ENCODE measurements at regions not wholly inside any gene's neighbourhood (a gene's known extent, or its start where the extent isn't known, plus 50 kb on each side); places are given as distances from the start of the nearest gene placed in this dataset.

DNA sequence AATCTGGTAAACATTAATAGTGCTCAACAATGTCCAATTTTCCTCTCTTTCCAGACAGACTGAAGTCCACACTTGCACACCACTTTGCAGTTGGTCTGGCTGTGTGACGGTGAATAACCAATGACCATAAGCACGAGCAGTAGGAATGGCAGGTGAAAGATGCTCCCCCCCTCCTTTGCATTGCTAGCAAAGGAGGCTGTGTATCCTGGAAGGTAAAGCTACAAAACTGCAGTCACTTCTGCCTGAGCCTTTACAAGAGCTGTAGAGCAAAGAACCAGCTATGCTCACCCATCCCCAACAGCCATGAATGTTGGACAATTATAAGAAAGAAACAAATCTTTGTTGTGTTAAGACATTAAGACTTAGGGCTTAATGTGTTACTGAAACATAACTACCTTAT, 178.0 kb downstream of the IPMK start:
- TF ChIP-seq, protein P1, sequence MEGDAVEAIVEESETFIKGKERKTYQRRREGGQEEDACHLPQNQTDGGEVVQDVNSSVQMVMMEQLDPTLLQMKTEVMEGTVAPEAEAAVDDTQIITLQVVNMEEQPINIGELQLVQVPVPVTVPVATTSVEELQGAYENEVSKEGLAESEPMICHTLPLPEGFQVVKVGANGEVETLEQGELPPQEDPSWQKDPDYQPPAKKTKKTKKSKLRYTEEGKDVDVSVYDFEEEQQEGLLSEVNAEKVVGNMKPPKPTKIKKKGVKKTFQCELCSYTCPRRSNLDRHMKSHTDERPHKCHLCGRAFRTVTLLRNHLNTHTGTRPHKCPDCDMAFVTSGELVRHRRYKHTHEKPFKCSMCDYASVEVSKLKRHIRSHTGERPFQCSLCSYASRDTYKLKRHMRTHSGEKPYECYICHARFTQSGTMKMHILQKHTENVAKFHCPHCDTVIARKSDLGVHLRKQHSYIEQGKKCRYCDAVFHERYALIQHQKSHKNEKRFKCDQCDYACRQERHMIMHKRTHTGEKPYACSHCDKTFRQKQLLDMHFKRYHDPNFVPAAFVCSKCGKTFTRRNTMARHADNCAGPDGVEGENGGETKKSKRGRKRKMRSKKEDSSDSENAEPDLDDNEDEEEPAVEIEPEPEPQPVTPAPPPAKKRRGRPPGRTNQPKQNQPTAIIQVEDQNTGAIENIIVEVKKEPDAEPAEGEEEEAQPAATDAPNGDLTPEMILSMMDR (conservative IDR thresholded peaks at IDR 0.05; ENCODE audit: low read depth): no peak

DNA sequence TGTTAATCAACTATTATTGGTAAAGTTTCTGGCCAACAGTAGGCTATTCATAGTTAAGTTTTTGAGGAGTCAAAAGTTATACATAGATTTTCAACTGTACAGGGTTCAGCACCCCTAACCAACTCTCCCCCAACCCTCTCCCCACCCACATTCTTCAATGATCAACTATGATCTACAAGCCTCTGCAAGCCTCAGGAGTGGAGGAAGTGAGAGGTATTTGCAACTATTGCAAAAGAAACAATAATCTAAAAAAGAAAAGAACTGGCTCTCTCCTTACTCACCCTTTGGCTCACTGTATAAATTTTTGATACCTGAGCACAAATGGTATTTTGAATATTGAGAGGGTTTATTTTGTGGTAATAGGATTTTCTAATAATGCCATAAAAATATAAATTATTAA, 179.8 kb downstream of the IPMK start:
- TF ChIP-seq, protein P1 (conservative IDR thresholded peaks at IDR 0.05; ENCODE audit: low read depth): no peak
- ChIA-PET CTCF (no interaction called here), POLR2A (ENCODE audit: low non-redundant PET) (no interaction called here)
- DNase-seq (ENCODE audit: low spot score): peak; percentile 54
- no peak overlapping the region for H3K27ac ChIP-seq

More for the DNA sequence above, 178.0 kb downstream of the IPMK start:
- no peak for DNase-seq (ENCODE audit: low spot score)
- ChIA-PET CTCF (no interaction called here), POLR2A (ENCODE audit: low non-redundant PET) (no interaction called here)
- H3K27ac ChIP-seq: no peak overlapping the region

DNA sequence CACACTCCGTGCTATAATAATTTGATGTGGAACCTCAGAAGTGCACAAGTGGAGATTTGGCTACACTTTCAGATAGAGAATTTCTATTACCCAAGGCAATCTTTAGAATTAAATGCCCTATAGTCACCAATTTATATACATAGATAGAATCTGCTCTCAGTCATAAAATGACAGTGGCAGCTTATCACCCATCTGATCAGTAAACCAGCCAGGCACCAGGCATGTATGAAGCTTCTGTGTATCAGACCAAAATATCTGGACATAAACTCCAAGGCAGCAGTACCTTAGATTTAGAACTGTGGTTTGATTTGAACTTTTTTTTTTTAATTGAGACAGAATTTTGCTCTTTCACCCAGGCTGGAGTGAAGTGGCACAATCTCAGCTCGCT, 180.9 kb downstream of the IPMK start:
- TF ChIP-seq, protein P1 (conservative IDR thresholded peaks at IDR 0.05; ENCODE audit: low read depth): no peak
- DNase-seq (ENCODE audit: low spot score): no peak
- ChIA-PET POLR2A (ENCODE audit: low non-redundant PET) (no interaction called here), CTCF (interaction anchor here (0.7 kb wide), 1 partner anchor 18 kb away, joined by 5 read pairs; no protein-coding TSS in a partner anchor)
- no peak overlapping the region for H3K27ac ChIP-seq

DNA sequence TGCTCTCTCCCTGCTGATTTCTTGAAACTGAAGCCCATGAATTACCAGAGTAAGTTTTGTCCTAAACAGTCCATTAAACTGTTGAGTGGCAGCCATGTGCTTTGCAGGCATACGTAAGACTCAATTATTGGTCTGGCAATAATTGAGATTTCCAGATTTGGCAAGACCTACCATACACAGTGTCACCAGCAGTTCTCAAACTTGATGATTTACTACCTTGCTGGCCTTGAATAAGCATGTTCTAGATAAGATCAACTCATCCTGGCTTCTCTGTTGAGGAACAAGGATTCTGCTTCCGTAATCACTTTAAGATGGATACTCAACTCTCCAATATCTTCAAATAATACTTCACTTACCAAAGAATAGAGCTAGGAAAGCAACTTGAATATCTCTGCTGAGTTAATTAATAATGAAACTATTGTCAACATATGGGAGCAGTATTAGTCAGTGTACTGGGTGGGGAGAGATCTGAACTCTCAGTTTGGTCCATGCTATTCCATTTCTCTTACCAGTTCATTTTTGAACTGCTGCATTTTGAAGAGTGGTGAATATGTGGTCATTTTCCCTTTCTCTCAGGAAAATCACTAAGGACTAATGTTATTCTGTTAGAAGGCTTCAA, 181.4 kb downstream of the IPMK start:
- POLR2A ChIA-PET (ENCODE audit: low non-redundant PET): no interaction called here

DNA sequence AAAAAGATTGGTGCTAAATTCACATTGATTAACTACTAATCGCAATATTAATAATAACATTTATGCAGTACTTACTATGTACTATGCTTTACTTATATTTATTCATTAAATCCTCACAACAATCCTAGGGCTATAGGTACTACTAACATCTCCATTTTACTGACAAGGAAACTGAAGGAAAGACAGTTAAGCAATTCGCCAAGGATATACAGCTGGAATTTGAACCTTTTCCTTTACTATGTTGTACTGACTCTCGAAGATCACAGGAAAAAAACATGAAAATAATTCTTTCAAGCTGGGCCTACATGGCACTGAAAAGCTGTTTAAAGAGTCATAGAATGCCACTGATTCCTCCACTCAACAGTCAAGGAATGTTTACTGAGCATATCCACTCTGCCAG, 185.4 kb downstream of the IPMK start:
- no peak for DNase-seq (ENCODE audit: low spot score)
- TF ChIP-seq, protein P1 (conservative IDR thresholded peaks at IDR 0.05; ENCODE audit: low read depth): no peak
- H3K27ac ChIP-seq: no peak overlapping the region
- ChIA-PET POLR2A (ENCODE audit: low non-redundant PET) (no interaction called here), CTCF (no interaction called here)

More for the DNA sequence above, 181.4 kb downstream of the IPMK start:
- CTCF ChIA-PET: interaction anchor here (0.7 kb wide), 1 partner anchor 17 kb away, joined by 5 read pairs; no protein-coding TSS in a partner anchor
- TF ChIP-seq, protein P1 (conservative IDR thresholded peaks at IDR 0.05; ENCODE audit: low read depth): no peak
- H3K27ac ChIP-seq: no peak overlapping the region
- DNase-seq (ENCODE audit: low spot score): no peak

DNA sequence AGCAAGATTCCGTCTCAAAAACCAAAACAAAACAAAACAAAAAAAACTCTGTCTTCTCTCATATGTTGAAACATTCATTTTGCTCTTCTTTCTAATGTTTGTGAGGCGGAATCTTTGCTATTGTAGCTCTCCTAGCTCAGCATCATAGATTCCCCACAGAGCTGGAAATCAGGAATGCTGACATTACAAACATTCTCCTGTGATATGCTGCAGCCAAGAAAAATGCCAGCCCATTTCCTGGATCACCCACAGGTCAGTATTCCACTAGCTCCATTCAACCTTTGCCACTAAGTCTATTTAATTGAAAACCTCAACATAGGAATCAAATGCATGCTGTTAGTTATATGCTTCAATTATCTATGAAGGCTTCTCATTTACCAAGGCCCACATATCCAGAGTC, 186.3 kb downstream of the IPMK start:
- no peak for DNase-seq (ENCODE audit: low spot score)
- no peak overlapping the region for H3K27ac ChIP-seq
- TF ChIP-seq, protein P1 (conservative IDR thresholded peaks at IDR 0.05; ENCODE audit: low read depth): no peak
- CTCF ChIA-PET: no interaction called here
- POLR2A ChIA-PET (ENCODE audit: low non-redundant PET): no interaction called here
